ENCODE measurements at regions not wholly inside any gene's neighbourhood (a gene's known extent, or its start where the extent isn't known, plus 50 kb on each side); places are given as distances from the start of the nearest gene placed in this dataset.

- no peak for TF ChIP-seq CTCF (IDR thresholded peaks at IDR 0.05; ENCODE audit: low read length)
- TF ChIP-seq EZH2 (IDR thresholded peaks at IDR 0.05; ENCODE audit: borderline replicate concordance, low read length) = no peak
These were observed 71.9 kb upstream of the SPATA31E1 start for GRCh38 chr9:87810679-87811178.

All from OCI-LY1 (cell line).